A549 (cell line): ENCODE measurements at regions not wholly inside any gene's neighbourhood (a gene's known extent, or its start where the extent isn't known, plus 50 kb on each side); places are given as distances from the start of the nearest gene placed in this dataset.

Source experiments
- ATAC-seq, 2 experiments: fragments of 200-7000 bp in 1 of 2; fragments of >200 bp in 1 of 2; cut with Nextera tagmentation in 1 of 2; cut with Tn5 transposase in 1 of 2; 3 replicates each; pipeline versions ENCODE4 v1.8.0 to v1.9.1; 2018 to 2020; ENCODE audit warnings: mild to moderate bottlenecking in 1 of 2, moderate library complexity in 1 of 2
- CTCF ChIA-PET: fragments of 300-600 bp; sonication (Branson Sonifier 250); formaldehyde crosslinking; extraction: SDS; loops from one replicate; lab custom pipeline; 2021; ENCODE audit warnings: antibody characterized with exemption, inconsistent platforms; lab: Yijun Ruan, JAX
- POLR2A ChIA-PET: fragments of 350-600 bp; formaldehyde crosslinking; extraction: SDS; loops from one replicate; lab custom pipeline; 2021; ENCODE audit warnings: antibody characterized with exemption, inconsistent platforms; lab: Yijun Ruan, JAX
- DNase-seq, 2 experiments: peaks; one replicate each; pipeline versions ENCODE4 v3.0.0 to v3.0.0-alpha.2; 2011 to 2016; ENCODE audit warnings: low read depth in 1 of 2, low spot score in 1 of 2
- FAIRE-seq: peaks from 2 replicates; lab custom pipeline; 2011; peaks lifted over from hg19 to GRCh38; lab: Jason Lieb, UNC
- H3K27ac ChIP-seq, 2 experiments: fragments of >200 bp; sonication (Bioruptor Twin); formaldehyde crosslinking; 3 replicates each; pipeline ENCODE4 v1.5.1; 2016 to 2017
- H3K4me1 ChIP-seq: fragments of >200 bp; sonication (Bioruptor Twin); formaldehyde crosslinking; 3 replicates; pipeline ENCODE4 v1.6.1; 2016
- H3K4me2 ChIP-seq: fragments of >200 bp; sonication (Bioruptor Twin); formaldehyde crosslinking; 3 replicates; pipeline ENCODE4 v1.6.1; 2016
- H3K4me3 ChIP-seq: fragments of >200 bp; sonication (Bioruptor Twin); formaldehyde crosslinking; 3 replicates; pipeline ENCODE4 v1.5.1; 2016
- H3K9me3 ChIP-seq: fragments of >200 bp; sonication (Bioruptor Twin); formaldehyde crosslinking; 3 replicates; pipeline ENCODE4 v1.6.1; 2016
- CBX2 ChIP-seq: fragments of 200-600 bp; sonication (generic); IDR thresholded peaks from 2 replicates; pipeline ENCODE4 v1.6.1; 2016; ENCODE audit warnings: low read depth, mild to moderate bottlenecking, borderline replicate concordance
- CEBPB ChIP-seq, 2 experiments: fragments of >200 bp in 1 of 2; sonication (Bioruptor Twin) in 1 of 2; formaldehyde crosslinking in 1 of 2; IDR thresholded peaks; 2 replicates each; pipeline ENCODE4 v1.6.1; 2012 to 2016
- E2F6 ChIP-seq: IDR thresholded peaks from 2 replicates; pipeline ENCODE4 v1.6.1; 2012; ENCODE audit warnings: low read depth, borderline replicate concordance
- ELK1 ChIP-seq: fragments of 150-350 bp; IDR thresholded peaks from 2 replicates; pipeline ENCODE4 v1.6.1; 2014; ENCODE audit warnings: low read depth, mild to moderate bottlenecking, low read length
- EP300 ChIP-seq, 2 experiments: fragments of >200 bp; sonication (Bioruptor Twin); formaldehyde crosslinking; IDR thresholded peaks; 2 replicates in 1 of 2; 3 replicates in 1 of 2; pipeline ENCODE4 v1.6.1; 2016 to 2017
- ESRRA ChIP-seq: fragments of 150-350 bp; IDR thresholded peaks from 2 replicates; pipeline ENCODE4 v1.6.1; 2014; ENCODE audit warnings: mild to moderate bottlenecking, low read length, borderline replicate concordance
- FOXS1 ChIP-seq: fragments of 250-450 bp; sonication (Bioruptor Pico); IDR thresholded peaks from 2 replicates; pipeline ENCODE4 v1.5.0; 2020; ENCODE audit warnings: mild to moderate bottlenecking, moderate library complexity
- GATA3 ChIP-seq: IDR thresholded peaks from 2 replicates; pipeline ENCODE4 v1.6.1; 2012; ENCODE audit warnings: borderline replicate concordance
- HES2 ChIP-seq: fragments of >200 bp; sonication (Bioruptor Twin); formaldehyde crosslinking; IDR thresholded peaks from 2 replicates; pipeline ENCODE4 v1.6.1; 2016
- HEYL ChIP-seq: fragments of 250-450 bp; sonication (Bioruptor Pico); IDR thresholded peaks from 2 replicates; pipeline ENCODE4 v1.8.0; 2021; ENCODE audit warnings: mild to moderate bottlenecking, moderate library complexity
- HOXA7 ChIP-seq: fragments of 250-450 bp; sonication (Bioruptor Pico); IDR thresholded peaks from 2 replicates; pipeline ENCODE4 v1.5.0; 2020; ENCODE audit warnings: mild to moderate bottlenecking, moderate library complexity
- HOXB13 ChIP-seq: fragments of 250-450 bp; sonication (Bioruptor Pico); IDR thresholded peaks from 2 replicates; pipeline ENCODE4 v1.5.0; 2020; ENCODE audit warnings: low read depth, mild to moderate bottlenecking, moderate library complexity
- JUNB ChIP-seq: fragments of >200 bp; sonication (Bioruptor Twin); formaldehyde crosslinking; IDR thresholded peaks from 2 replicates; pipeline ENCODE4 v1.6.1; 2016
- MAFK ChIP-seq: fragments of 450-650 bp; IDR thresholded peaks from 2 replicates; pipeline ENCODE4 v1.6.1; 2014; ENCODE audit not compliant: partially characterized antibody
- NPAS2 ChIP-seq: fragments of 250-450 bp; sonication (Bioruptor Pico); IDR thresholded peaks from 2 replicates; pipeline ENCODE4 v1.8.0; 2022; ENCODE audit warnings: mild to moderate bottlenecking, moderate library complexity, borderline replicate concordance
- POLR2AphosphoS2 ChIP-seq: conservative IDR thresholded peaks from 2 replicates; pipeline ENCODE4 v1.6.1; 2012; ENCODE audit warnings: low read length, improper control_type of control experiment, inconsistent platforms
- REST ChIP-seq: fragments of 200-600 bp; sonication (generic); IDR thresholded peaks from 2 replicates; pipeline ENCODE4 v1.6.1; 2016; ENCODE audit warnings: antibody characterized with exemption, mild to moderate bottlenecking, moderate library complexity
- SREBF2 ChIP-seq: fragments of 450-650 bp; IDR thresholded peaks from 2 replicates; pipeline ENCODE4 v1.6.1; 2014; ENCODE audit warnings: mild to moderate bottlenecking, moderate library complexity
- TFCP2L1 ChIP-seq: fragments of 250-450 bp; sonication (Bioruptor Pico); IDR thresholded peaks from 2 replicates; pipeline ENCODE4 v1.5.0; 2021; ENCODE audit warnings: mild to moderate bottlenecking
- USF2 ChIP-seq: fragments of 450-650 bp; IDR thresholded peaks from 2 replicates; pipeline ENCODE4 v1.6.1; 2014; ENCODE audit warnings: antibody characterized with exemption
- ZNF302 ChIP-seq: fragments of 250-450 bp; sonication (Bioruptor Pico); IDR thresholded peaks from 2 replicates; pipeline ENCODE4 v1.9.0; 2021; ENCODE audit warnings: inconsistent platforms, mild to moderate bottlenecking, moderate library complexity
- WGBS: methylation state at CpG from one replicate; pipeline ENCODE4 v1.1.6; 2017; ENCODE audit errors: missing lambda C conversion rate; 5-methylcytosine and 5-hydroxymethylcytosine counted together
- TF ChIP-seq, protein P1 (sequence below): IDR thresholded peaks from 2 replicates; pipeline ENCODE4 v1.6.1; 2012
- TF ChIP-seq, protein P2 (sequence below): fragments of 250-450 bp; sonication (Bioruptor Pico); IDR thresholded peaks from 2 replicates; pipeline ENCODE4 v1.5.0; 2021; ENCODE audit warnings: mild to moderate bottlenecking, moderate library complexity, borderline replicate concordance

- WGBS = 93% methylated on average over 1 of the region's 1 CpG
- no peak for ATAC-seq
- TF ChIP-seq E2F6 (no peak), SREBF2 (no peak), USF2 (no peak), ZNF302 (CRISPR knock-in tag) (no peak), CEBPB (IDR thresholded peaks at IDR 0.05) (no peak), HOXB13 (CRISPR knock-in tag) (no peak), HES2 (no peak), GATA3 (no peak), POLR2AphosphoS2 (no peak), NPAS2 (CRISPR knock-in tag) (no peak), JUNB (no peak)
- TF ChIP-seq, protein P1, sequence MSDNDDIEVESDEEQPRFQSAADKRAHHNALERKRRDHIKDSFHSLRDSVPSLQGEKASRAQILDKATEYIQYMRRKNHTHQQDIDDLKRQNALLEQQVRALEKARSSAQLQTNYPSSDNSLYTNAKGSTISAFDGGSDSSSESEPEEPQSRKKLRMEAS = no peak
- TF ChIP-seq, all 56 proteins: peak for 0
- no peak overlapping the region for H3K4me2 ChIP-seq
- DNase-seq (no peak), FAIRE-seq (no peak)
- no peaks in the 10 kb centered on the region for H3K4me1 ChIP-seq
- POLR2A ChIA-PET = no interaction called here
- no peak overlapping the region for H3K4me3 ChIP-seq
- no peaks in the 10 kb centered on the region for H3K9me3 ChIP-seq
- H3K27ac ChIP-seq = no peak overlapping the region
- CTCF ChIA-PET = no interaction called here
Measured at GRCh38 chr6:174036-174435, 118.3 kb upstream of the DUSP22 start.

GRCh38 chr6:175680-176079 is 116.6 kb upstream of the DUSP22 start:
- POLR2A ChIA-PET = no interaction called here
- H3K27ac ChIP-seq = no peak overlapping the region
- no peak overlapping the region for H3K4me3 ChIP-seq
- no peak overlapping the region for H3K4me2 ChIP-seq
- TF ChIP-seq TFCP2L1 (CRISPR knock-in tag) (no peak), CBX2 (no peak)
- TF ChIP-seq, protein P1 = no peak
- CTCF ChIA-PET = no interaction called here
- FAIRE-seq (no peak), ATAC-seq (no peak), DNase-seq (no peak)
- no peaks in the 10 kb centered on the region for H3K4me1 ChIP-seq
- 23% methylated on average over 2 of the region's 2 CpGs for WGBS
- no peaks in the 10 kb centered on the region for H3K9me3 ChIP-seq

DNA sequence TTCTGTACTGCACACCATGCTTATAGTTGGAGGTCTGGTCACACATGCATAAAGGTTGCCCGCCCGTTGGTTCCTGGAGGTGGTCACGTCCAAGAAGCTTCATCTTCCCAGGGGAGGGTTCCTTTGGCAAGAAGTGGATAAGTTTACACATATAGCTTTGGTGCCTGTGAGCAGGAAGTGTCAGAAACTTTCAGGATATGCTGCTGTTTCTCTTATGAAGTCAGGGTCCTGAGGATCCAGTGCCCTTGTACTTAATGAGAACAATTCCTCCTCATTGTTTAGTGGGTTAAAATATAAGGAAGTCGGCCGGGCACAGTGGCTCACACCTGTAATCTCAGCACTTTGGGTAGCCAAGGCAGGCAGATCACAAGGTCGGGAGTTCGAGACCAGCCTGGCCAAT is 115.5 kb upstream of the DUSP22 start:
- no peaks in the 10 kb centered on the region for H3K4me1 ChIP-seq
- H3K4me2 ChIP-seq = no peak overlapping the region
- DNase-seq (no peak), ATAC-seq (no peak), FAIRE-seq (no peak)
- POLR2A ChIA-PET = no interaction called here
- H3K4me3 ChIP-seq = no peak overlapping the region
- 54% methylated on average over 3 of the region's 7 CpGs for WGBS
- CTCF ChIA-PET = interaction anchor here (1.1 kb wide), 1 partner anchor 9 kb away, joined by 4 read pairs; no protein-coding TSS in a partner anchor
- H3K27ac ChIP-seq = no peak overlapping the region
- no peaks in the 10 kb centered on the region for H3K9me3 ChIP-seq
- TF ChIP-seq HES2 (no peak), EP300 (IDR thresholded peaks at IDR 0.05) (no peak), HEYL (no peak), HOXA7 (CRISPR knock-in tag) (no peak), HOXB13 (CRISPR knock-in tag) (no peak), TFCP2L1 (CRISPR knock-in tag) (no peak), MAFK (no peak), ESRRA (no peak), FOXS1 (CRISPR knock-in tag) (no peak), NPAS2 (CRISPR knock-in tag) (no peak), REST (no peak), CBX2 (no peak), ELK1 (no peak)
- TF ChIP-seq, protein P1 = no peak
- TF ChIP-seq, protein P2, sequence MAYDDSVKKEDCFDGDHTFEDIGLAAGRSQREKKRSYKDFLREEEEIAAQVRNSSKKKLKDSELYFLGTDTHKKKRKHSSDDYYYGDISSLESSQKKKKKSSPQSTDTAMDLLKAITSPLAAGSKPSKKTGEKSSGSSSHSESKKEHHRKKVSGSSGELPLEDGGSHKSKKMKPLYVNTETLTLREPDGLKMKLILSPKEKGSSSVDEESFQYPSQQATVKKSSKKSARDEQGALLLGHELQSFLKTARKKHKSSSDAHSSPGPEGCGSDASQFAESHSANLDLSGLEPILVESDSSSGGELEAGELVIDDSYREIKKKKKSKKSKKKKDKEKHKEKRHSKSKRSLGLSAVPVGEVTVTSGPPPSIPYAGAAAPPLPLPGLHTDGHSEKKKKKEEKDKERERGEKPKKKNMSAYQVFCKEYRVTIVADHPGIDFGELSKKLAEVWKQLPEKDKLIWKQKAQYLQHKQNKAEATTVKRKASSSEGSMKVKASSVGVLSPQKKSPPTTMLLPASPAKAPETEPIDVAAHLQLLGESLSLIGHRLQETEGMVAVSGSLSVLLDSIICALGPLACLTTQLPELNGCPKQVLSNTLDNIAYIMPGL (CRISPR knock-in tag) = no peak
